SIG-M5 treated with dmso at 0.1 percent for 504 hours (cell line): ENCODE measurements at regions not wholly inside any gene's neighbourhood (a gene's known extent, or its start where the extent isn't known, plus 50 kb on each side); places are given as distances from the start of the nearest gene placed in this dataset.
"Not testable (repeated sequence)": the region's sequence is repeated elsewhere in the genome, so short reads cannot be mapped to it uniquely, and the experiment has no call there.

ENCODE experiments used
- DNase-seq: peaks from one replicate; lab custom pipeline; 2025; ENCODE audit not compliant: unreplicated experiment; lab: John Stamatoyannopoulos, UW

DNA sequence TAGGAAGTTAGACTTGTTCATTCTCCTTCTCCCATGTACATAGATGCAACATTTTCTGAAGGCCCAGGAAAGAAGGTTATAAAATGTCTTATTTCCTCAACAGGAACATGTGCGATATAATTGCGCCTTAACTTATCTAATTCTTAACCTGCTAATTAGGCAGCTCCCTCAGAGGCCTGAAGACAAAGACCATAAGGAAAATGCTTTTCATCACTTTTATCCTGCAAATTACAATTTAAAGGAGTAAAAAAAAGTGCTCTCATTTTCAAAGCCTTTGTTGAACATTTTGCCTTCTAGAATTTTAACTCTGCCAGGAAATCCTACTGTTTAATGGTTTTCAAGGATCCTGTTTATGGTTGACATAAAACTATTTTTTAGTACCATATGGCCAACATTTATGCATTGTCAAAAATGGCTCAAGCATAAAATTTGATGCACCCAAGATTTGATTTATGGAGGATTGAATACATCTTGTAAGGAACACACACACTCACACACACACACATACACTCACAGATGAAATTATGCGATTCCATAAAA lies 660.4 kb upstream of the TMEM132C start:
- no peak for DNase-seq

DNA sequence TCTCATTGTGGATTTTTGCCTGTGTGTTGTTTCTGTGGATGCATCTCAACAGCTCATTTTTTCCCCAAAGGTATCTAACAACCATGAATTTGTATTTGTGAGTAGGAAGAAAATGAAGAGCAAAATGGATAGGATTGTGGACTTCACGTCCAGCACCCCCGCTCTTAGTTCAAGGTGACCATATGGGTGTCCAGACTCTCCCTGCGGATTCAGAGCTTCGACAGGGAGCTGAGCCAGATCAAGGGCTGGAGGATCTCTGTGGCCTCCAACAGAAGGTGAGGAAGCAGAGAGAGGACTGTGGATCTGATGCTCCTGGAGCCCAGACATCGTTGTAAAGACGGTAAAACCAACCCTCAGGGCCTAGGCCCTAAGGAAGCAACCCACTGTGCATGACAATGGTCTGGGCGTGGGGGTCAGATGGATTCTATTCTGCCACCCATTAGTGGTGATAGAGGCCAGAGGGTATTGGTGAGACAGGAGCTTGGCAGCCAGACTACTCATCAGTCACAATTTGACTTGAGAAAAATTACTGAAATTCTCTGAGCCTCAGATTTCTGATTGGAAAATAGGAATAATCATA lies 659.7 kb upstream of the TMEM132C start:
- DNase-seq = no peak

DNA sequence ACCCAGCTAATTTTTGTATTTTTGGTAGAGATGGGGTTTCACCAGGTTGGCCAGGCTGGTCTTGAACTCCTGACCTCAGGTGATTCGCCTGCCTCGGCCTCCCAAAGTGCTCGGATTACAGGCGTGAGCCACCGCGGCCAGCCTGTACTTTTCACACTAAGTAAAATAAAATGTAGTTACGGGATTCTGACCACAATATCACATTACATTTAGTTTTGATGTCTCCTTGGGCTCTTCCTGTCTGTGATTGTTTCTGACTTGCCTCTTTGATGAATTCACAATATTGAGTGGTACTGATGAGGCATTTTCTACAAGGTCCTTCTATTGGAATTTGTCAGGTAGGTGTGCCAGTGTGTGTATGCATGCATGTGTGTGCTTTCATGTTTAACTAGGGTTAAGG lies 658.6 kb upstream of the TMEM132C start:
- DNase-seq = not testable (repeated sequence)

DNA sequence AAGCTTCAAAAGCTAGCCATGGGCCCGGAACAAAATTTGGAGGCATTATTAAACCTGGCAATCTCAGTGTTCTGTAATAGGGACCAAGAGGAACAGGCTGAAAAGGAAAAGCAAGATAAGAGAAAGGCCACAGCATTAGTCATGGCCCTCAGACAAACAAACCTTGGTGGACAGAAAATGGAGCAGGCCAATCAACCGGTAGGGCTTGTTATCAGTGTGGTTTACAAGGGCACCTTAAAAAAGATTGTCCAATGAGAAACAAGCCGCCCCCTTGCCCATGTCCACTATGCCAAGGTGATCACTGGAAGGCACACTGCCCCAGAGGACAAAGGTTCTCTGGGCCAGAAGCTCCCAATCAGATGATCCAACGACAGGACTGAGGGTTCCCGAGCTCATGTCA lies 653.9 kb upstream of the TMEM132C start:
- DNase-seq = no peak

DNA sequence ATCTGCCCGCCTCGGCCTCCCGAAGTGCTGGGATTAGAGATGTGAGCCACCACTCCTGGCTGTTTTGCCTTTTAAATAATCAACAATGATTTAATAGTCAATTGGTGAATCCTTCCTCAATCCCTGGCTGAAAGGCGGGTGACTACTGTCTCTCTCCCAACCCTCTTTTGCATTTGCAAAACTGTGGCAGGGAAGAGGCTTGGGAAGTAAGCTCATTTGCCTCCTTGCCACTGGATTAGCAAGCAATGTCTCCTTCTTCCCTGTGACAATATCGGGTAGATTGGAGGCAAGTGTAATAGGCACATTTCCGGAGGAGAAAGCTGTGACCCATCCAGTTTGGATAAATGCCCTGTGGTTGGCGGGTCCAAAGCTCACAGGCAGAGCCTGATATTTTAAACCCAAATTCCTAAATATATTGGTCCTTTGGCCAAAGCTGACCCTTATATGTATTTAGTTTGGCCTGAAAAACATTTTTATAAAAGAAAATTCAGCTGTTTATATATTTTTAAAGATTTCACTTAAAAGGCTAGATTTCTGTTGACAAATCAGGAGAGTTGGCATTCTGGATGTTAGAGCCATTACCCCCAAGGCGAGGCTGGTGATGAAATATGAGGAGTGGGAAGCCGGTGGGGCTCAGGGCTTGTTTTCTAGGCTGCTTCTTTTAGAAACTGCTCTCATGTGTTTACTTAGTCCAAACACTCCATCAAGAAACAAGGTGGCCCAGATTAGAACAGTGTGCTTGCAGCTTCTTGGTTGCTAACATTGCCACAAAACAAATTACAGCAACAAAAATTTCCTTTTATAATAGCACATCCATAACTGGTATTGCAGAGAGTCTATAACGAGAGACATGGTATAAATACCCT lies 646.9 kb upstream of the TMEM132C start:
- DNase-seq = no peak

DNA sequence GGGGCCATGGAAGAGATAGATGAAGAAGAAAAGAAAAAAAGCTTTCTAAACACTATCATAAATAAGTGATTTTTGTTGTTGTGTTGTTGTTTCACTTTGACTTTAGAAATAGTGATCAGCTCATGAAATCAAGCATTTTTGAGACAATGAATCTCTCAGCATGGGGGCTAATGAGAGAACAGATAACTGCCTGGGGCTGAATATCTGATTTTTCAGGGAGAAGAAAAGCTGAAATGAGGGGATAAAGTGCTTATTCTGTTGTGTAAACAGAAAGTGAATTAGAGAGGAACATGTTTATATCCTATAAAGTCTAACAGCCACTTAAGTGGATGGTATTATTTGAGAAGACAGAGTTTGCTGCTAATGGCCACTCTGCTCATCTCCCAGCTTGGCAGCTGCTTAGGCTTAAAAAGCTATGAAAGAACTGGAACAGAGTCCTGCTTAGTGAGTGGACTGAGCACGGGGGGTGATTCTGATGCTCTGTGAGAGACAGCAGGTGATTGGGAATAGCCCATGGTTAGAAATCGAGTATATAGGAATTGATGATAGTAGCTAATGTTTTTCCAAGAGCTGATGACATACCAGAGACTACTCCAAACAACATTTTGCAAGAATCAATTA lies 646.1 kb upstream of the TMEM132C start:
- no peak for DNase-seq

DNA sequence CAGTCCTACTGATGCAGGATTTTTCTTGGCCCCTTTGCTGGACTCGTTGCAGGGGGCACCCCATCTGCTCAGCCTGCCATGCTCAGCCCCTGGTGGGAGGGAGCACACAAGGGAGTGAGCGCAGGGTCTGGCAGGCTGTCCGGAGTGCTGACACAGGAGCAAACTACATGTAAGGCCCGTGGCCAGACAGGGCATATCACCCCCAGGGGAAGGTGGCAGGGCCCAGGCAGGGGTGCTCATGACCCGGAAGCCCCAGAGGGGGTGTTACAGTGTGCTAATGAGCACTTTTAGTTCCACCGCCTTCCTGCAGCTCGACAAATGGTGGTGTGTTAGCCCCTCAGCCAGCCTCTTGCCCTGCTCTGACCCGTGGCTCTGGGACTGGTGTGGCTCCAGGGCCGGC lies 645.6 kb upstream of the TMEM132C start:
- no peak for DNase-seq

DNA sequence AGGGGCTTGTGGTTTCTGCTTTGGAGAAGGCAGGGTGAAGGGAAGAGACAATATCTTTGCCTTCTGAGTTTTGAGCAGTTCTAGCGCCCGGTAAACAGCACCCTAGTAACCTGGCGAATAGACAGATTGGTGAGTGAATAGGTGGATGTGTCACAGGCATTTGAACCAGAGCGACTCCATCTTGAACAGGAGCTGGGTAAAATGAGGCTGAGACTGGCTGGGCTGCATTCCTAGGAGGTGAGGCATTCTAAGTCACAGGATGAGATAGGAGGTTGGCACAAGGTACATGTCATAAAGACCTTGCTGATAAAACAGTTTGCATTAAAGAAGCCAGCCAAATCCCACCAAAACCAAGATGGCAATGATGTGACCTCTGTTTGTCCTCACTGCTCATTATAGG lies 643.6 kb upstream of the TMEM132C start:
- no peak for DNase-seq

DNA sequence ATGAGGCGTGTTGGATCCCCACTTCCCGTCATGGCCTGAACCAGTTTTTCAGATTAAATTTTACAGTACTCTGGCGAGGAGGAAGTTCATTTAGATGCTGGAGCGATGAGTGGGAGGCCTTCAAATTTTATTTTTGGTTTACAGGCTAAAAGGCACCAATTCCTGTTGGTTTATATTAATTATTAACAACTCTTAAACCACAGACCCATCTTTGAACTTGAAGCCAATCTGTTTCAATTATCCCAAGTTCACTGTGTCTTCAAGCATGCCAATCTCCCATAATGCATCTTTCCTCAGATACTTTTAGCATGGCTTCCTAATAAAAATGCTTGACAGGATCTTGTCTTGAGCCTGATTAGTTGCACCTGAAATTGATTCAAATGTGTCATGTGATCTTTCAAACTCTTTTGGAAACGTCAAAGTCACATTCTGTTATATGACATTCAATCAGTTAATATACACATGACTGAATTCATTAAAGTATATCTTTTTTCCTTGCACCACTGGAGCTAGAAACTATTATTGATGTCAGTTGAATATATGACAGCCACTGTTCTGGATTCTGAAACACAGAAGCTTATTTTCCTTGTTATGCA lies 641.7 kb upstream of the TMEM132C start:
- DNase-seq = no peak

DNA sequence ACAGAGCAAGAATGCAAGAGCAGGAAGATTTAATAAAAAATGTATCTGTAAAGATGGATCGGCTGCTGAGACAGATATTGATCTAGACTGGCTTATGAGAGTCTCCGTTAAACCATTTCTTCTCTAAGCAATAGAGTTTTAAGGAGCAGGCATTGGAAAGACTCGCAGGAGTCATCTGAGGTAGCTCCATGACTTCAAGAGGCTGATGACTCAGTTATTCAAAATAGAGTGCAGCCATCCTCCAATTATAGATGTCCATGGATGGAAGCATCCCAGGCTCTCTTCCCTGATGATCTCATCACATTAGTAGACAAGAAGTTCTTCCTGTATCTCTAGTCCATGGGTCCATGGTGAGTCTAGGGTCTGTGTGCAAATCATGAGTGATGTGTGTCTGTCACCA lies 638.3 kb upstream of the TMEM132C start:
- DNase-seq = no peak

DNA sequence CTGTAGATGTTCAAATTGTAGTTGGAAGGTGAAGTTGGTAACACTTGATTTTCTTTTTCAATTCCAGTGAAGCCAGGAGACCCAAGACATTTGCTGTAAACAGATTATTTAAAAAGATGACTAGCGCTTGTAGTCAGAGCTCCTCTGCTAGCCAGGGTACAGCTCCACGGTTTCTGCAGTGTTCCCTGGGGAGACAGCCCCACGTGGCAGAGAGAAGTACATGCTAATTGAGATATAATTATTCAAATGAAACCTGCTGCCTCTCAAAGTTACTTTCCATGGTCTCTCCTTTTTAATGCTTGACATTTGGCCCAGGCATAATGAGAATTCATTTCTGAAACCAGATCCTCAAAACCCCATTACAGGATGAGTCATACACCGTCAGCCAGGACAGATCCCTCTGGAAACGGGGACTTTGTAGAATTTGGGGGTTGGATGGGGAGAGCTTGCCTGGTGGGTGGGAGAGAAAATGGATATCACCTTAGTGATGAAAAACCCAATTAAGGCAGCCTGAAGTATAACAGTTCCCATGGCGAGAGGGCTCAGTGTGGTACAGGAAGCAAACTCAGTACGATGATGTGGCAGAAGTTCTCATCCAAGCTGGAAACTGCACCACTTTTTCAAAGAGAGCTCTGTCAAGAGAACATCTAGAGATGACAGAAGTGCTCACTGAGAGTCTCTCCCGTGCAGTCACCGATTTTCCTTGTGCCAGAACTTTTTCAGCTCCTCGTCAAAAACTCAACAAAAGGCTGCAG lies 637.7 kb upstream of the TMEM132C start:
- no peak for DNase-seq

DNA sequence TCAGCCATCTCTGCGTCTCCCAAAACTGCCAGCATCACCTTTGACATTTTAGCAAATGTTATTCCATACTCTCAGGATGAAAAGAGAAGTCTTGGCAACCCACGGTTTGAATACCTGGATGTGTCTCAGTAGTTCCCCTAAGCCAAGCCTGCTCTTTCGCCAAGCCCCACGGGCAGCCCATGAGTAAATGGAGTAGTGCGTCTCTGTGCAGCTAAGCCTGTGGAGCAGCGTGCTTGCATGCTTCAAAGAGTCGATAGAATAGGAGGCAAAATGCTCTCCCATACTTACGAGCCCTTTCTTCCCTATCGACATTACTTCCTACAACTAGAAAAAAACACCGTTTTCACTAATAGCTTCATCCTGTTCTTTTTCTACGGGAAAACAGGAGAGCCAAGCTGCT lies 634.5 kb upstream of the TMEM132C start:
- DNase-seq = no peak

DNA sequence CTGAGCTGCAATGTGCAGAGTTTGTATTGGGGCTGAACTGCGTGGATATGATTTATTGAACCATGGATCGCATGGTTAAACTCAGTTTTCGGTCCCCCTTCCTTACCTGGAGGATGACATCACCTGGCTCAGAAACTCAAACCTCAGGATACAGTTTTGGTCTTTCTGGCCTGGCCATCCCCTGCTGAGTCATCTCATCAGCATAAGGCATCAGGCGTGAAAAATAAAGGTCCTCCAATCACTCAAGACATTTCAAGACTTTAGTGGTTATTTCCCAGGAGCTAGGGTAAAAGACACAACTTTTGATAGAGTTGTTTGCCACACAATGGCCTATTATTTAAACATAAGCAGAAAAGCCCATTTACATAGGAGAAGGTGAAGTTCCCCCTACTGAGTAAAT lies 631.1 kb upstream of the TMEM132C start:
- DNase-seq = no peak

DNA sequence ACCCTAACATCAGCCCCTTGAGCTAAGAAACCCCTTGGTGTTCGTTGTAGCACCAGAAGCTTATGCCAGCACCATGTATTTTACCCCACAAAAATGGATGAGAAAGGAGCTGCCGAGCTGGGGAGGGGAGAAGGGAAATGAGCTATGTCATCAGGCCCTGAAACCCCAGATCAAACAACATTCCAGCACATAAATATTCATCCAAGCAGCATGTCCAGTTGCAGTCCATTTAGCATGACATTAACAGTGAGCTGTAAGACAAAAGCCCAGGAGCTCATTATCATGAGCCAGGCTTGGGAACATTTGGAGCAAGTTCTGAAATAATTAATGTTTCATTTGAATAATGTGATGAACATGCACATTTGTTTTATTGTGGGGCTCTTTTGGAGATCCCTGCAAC lies 630.1 kb upstream of the TMEM132C start:
- no peak for DNase-seq

DNA sequence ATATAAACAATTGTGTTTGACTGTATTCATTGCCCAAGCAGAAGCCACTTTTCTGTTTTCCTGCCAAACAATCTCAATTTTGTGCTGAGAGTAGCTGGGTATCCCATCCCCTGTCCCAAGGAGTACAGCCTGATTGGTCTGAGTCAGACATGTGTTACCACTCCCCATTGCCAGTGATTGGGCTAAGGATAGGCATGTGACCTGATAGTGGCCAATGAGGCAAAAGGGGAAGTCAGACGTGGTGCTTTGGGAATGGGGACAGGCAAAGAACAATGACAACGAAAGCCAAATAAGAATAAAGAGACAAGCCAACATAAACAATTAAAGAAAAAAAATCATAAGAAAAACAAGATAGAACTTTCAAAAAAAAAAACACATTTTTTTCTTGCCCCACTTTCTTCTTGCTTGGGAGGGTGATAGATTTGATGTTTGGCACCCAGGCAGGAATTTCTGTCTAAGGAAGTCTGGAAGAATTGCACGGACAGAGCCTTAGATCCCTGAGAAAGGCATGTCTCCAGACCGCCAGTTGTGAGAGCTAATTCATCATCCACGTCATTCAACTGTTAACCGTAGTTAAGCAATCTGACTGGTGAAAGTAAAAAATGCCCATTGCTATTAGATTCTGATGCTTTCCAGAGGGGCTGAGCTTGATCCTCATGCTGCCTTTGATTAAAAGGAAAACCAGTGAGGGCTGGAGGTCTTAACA lies 626.6 kb upstream of the TMEM132C start:
- DNase-seq = no peak

DNA sequence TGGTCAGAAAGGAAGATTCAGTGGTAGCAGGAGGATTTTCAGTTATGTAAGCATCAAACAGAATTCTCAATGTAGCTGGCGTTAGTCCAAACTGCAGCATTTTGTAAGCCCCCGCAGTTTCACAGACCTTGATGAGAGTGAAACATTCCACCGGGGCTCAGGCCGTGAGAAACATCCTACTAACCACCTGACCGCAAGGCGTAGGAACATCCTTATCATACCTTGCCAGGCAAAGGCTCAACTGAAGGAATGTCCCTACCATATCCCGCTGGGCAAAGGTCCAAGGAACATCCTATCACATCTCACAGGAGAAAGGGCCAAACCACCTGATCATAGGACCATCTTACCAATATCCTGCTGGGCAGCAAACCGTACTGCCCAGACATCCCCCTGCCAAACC lies 624.8 kb upstream of the TMEM132C start:
- no peak for DNase-seq

DNA sequence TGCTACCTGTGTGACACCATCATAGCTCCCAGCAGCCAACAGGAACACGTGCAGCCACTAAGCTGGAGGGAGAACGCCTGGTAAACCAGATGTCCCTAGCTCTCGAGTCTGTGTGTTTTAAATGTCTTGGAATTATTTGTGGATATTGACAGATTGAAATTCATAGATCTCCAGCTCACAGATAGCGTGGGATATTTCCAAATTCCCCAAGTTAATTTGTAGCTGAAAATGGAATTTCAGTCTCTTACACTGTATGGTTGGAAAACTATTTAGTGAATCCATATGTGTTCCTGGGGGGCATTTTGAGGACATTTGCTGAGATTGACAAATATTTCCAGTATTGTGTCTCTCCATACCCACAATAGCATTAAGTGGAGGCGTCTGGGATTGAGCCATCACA lies 618.6 kb upstream of the TMEM132C start:
- DNase-seq = no peak

DNA sequence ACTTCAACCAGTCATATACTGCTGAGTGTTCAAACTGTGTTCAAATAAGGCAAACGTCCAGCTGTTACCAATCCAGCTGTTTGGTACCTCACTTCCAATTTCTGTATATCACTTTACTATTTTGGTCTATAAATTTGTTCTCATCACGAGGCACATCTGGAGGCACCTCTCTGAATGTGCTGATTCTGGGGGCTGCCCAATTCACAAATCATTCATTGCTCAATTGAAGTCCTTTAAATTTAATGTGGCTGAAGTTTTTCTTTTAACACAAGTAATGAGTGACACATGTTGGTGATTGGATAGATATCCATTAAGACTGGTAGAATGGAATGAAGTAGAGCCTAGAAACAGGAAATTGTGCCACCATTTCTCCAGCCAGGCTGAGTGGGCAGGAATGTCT lies 617.0 kb upstream of the TMEM132C start:
- no peak for DNase-seq

DNA sequence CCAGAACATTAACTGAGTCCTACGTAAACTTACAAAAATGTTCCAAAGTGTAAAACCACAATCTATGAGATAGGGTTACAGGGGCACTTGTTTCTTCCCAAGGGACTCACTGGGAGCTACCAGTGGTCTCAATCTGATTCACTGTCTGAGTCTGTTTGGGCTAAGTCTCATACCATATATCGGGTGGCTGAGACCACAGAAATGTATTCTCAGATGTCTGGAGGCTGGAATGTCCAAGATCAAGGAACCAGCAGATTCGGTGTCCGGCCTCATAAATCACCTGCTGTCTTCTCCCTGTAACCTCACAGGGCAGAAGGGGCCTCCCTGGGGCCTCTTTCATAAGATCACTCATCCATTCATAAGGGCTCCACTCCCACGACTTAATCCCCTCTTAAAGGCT lies 616.3 kb upstream of the TMEM132C start:
- DNase-seq = no peak

DNA sequence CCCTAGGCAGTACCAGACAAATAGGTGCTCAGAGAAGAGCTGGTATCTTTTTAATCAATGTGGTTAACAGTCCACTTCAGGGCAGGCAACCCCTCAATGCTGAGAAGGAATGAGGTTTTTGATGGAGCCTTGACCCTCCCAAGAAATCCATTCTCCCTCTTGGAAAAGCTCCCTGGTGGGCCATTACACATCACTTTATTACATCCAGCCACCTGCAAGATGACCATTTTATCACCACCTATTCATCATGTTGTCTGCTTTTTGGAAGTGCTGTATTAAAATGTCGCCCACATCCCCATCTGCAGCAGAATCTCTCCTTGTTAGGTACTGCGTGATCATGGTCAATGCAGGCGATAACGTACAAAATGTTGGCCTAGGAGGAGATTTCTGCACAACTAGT lies 614.7 kb upstream of the TMEM132C start:
- no peak for DNase-seq
